ENCODE measurements at regions not wholly inside any gene's neighbourhood (a gene's known extent, or its start where the extent isn't known, plus 50 kb on each side); places are given as distances from the start of the nearest gene placed in this dataset.
A peak's percentile ranks its signal among the peaks of the same experiment; 100 is the strongest.

DNA sequence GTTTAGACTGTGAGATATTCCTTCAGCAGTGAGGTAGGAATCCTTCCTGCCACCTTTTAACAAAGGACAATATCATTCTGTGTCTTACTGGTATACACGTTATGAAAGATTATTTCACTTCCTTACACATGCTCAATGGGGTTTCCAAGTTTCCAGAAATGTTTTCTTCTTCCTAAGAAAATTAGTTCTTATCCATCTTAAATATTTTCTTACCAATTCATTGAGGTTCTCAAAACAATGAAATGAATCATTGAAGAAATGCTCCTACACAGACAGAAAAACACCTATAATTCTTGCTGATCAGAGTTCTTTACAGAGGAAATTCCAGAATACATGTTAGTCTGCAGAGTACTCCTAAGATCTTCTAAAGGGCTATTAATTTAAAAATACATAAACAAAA lies 51.4 kb upstream of the SEC61G start:
- DNase-seq (ENCODE audit: insufficient read length, low spot score) (no peak), FAIRE-seq (no peak)

DNA sequence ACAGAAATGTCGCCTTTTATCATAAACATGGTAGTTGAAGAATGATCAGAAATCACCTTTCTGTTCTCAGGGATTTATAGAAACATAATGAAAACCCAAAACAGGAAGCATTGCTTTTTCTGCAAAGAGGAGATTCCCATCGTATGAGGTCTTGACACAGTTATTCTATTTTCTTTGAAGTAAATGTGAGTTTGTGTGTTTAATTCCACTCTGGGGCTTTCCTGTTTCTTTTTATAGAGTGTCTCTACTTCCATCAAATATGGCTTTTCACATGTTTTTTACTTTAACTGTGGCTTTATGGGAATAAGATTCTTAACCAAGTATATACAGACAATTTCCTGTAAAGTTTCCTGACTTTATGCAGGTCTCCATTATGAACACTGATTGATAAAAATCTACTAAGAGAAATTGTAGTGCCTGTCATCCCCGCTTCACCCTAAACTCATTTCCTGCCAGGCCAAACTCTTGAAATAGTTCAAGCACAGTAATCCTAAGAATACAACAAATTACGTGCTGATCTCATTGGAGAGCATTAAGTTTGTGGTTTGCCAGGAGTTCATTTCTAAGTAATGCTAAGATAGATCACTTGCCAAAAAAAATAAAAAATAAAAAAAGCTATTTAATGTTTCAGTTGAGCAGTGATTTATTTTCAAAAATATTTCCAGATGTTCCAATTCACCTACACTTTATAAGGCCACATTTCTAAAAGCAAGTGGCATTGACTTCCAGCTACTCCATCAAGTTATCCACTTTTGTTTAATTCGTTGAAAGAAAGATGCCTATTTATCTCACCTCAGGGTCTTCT lies 52.2 kb upstream of the SEC61G start:
- DNase-seq (ENCODE audit: insufficient read length, low spot score), result peak; percentile 42
- FAIRE-seq, result no peak

DNA sequence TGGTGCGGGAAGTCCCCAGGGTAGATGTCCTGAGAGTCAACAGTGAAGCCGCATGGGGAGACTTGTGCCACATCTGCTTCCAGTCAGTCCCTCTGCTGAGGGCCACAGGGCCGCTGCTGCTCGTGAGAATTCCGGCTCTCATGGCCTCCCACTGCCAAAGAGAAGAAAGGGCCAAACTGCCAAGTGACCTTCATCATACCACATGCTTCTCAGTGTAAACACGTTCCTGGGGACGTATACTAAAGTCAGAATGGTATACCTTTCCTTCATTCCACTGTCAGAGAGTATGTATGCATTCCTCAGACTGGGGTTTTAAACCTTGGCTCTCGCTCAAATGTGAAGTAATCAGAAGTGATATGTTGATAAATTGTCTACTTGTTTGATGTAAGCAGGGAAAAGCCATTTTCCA lies 52.8 kb upstream of the SEC61G start:
- DNase-seq (ENCODE audit: insufficient read length, low spot score), result no peak
- FAIRE-seq, result no peak

DNA sequence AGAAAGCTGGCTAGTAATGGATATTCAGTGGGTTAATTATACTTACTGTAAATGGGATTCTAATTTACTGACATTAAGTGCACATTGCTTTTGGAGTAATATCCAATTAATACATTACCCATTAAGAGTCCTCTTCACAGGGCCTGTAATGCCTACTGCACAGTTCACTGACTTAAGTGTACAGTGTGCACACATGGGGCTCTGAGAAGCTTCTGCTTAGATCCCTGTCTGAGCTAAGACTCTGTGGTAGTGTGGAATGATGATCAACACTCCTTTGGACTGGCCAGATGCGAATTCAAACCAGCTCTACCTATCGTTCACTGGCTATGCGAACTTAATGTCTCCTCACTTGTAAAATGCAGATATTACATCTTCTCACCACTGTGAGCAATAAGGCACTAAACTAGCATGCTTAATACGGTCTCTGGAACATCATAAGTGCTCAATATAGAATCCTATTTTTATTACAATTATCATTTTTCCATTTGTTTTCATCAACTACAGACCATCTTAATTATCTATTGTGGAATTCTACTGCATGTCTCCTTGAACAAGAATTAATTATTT lies 53.8 kb upstream of the SEC61G start:
- FAIRE-seq, result no peak
- no peak for DNase-seq (ENCODE audit: insufficient read length, low spot score)

DNA sequence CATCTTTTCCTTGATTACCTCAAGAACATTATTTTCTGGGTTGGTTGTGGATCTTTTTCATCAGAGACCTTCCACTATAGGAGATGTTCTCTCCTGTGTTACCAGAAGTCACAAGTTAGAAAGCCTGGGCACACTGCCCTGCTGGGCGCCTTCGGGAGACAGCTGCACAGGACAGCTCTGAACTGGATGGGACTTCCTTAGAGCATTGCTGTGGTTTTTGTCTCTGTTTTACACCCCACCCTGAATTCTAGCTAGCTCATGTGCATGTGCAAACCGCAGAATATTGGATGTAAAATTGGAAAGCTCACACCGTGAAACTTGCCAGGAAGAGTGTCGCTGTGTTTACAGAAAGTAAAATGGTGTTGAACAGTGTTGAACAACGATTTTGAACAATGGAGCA lies 54.4 kb upstream of the SEC61G start:
- no peak for DNase-seq (ENCODE audit: insufficient read length, low spot score)
- no peak for FAIRE-seq

DNA sequence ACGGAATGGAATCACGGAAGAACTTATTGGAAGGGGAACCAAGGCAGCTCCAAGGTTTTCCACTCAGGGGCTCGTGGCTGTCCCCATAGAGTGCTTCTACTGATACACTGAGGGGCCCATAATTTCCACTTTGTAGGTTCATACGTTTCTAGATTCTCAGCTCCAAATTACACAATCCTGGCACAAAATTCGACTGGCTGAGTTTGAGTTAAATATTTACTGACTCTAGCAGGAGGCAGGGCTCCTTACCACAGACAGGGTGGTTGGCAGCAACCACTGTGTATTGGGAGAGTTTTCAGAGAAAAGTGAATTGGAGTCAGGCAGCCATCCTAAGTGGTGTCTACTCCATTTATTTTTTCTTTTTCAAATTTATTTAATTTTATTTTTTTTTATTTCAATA lies 55.4 kb upstream of the SEC61G start:
- no peak for DNase-seq (ENCODE audit: insufficient read length, low spot score)
- no peak for FAIRE-seq

DNA sequence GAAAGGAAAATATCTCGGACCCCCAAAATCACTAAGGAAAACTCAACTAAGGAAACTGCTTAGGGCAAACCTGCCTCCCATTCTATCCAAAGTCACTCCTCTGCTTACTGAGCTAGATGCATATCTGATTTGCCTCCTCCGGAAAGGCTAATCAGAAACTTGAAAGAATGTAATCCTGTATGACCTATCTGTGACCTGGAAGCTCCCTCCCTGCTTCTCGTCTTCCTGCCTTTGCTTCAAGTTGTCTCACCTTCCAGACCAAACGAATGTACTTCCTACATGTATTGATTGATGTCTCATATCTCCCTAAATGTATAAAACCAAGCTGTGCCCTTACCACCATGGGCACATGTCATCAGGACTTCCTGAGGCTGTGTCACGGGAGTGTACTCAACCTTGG lies 58.1 kb upstream of the SEC61G start:
- peak; percentile 16 for FAIRE-seq
- DNase-seq (ENCODE audit: insufficient read length, low spot score), result no peak

DNA sequence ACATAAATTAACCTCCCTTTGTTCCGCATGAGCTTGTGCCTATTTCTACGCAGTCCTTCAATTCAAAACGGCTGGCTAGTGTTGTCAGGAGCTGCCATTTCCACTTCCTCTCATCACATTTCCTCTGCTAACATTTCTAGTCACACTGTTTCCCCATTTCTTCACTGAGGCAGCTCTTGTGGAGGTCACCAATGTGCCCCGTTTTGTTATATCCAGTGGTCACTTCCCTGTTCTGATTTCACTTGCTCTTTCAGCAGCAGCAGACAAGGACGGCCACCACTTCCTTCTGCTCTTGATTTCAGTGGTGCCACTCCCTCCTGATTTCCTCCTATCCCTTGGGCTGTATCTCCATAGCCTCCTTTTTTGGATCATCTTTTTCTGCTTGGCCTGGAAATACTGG lies 64.8 kb upstream of the SEC61G start:
- FAIRE-seq, result no peak
- DNase-seq (ENCODE audit: insufficient read length, low spot score), result no peak

DNA sequence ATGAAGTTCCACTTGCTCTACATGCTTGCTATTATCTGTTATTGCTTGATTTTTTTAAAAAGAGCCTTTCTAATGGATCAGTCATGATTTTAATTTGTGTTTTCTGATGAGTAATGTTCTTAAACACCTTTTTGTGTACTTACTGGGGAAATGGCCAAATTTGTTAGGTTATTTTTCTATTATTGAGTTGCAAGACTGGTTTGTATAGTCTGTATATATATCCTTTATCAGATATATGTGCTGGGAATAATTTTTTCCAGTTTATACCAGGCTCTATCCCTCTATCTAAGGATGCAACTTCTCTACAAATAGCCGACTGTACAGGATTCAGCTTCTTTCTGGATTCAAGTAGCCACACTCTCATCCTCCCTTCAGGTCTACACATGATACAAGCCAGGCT lies 65.6 kb upstream of the SEC61G start:
- FAIRE-seq (no peak), DNase-seq (ENCODE audit: insufficient read length, low spot score) (no peak)

DNA sequence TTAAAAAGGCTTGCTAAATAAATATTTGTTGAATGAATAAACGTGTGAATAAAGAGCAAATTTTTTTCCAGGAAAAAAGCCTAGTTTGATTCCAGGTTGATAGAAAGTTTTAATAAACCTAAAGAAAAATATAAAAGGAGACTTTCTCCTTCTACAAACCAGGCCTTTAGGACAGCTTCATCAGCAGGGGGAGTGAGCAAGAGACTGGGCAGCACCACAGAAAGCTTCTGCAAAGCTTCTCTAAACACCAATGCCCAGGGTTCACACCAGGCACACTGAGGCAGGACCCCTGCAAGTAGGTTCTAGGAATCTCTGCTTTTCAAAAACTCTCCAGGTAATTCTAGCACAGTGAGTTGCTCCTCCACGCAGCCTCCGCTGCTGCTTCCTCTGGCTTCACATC lies 66.4 kb upstream of the SEC61G start:
- no peak for DNase-seq (ENCODE audit: insufficient read length, low spot score)
- no peak for FAIRE-seq

DNA sequence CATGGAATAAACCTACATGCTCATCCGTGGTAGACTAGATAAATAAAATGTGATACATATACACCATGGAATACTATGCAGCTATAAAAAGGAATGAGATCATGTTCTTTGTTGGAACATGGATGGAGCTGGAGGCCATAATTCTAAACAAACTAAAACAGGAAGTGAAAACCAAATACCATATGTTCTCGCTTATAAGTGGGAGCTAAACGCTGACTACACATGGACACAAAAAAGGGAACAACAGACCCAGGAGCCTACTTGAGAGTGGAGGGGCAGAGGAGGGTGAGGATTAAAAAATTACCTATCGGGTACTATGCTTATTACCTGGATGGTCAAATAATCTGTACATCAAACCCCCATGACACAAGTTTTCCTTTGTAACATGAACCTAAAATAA lies 68.7 kb upstream of the SEC61G start:
- FAIRE-seq (no peak), DNase-seq (ENCODE audit: insufficient read length, low spot score) (no peak)

DNA sequence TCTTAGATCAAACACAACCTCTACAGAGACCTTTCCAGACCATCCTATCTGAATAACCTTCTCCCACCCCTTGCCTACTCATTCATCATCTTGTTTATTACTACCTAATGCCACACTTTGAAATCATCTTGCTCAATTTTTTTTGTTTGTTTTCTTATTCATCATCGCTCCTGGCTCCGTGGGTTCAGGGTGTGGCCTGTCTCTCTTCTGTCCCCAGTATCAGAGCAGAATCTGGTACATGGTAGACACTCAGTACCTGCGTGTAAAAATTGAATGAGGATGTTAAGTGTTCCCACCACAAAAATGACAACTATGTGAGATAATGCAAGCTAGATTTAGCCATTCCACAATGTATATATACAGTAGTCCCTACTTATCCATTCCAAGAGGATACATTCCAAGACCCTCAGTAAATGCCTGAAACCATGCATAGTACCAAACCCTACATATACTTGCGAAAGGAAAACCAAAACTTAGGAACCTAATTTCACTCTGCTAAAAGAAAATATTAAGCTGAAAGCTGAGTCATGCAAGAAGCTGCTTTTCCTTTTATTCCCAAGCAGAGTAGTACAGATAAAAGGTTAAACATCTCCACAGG lies 72.1 kb upstream of the SEC61G start:
- DNase-seq (ENCODE audit: insufficient read length, low spot score) (no peak), FAIRE-seq (no peak)

DNA sequence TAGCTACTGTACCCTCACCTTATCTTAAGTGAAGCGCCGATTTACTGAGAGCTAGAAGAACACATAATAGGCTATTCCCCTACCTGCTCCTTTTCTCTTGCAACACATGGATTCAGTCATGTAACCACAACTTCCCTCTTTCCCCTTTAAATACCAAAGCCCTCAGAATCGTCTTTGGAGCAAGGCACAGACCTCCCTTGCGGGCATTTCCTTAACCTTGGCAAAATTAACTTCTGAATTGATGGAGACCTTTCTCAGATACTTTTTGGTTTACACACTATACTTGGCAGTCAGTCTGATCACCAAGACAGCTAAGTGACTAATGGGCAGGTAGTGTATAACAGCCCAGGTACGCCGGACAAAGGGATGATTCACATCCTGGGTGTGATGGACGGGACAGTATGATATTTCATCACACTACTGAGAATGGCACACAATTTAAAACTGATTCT lies 72.7 kb upstream of the SEC61G start:
- FAIRE-seq (peak; percentile 26), DNase-seq (ENCODE audit: insufficient read length, low spot score) (no peak)

DNA sequence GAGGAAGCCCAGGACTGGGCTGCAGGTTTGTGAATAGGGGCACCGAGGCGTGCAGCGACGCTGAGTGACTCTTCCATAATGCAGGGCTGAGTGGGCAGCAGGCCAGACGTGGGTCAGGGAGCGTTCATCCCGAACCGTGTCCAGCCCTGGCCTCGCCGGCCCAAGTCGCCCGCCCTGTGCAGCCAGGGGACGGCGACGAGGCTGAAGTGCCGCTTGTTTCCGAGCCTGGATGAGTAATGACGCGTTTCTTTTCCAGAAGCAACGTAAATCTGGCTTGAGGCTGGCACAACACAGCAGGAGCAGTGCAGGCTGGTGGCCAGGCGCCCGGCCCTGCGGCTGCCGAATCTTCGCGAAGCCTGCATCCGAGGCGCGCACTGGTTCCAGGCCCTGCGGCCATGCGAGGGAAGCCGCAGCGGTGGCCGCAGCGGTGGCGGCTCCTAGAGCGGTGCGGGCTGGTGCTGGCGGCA lies 74.0 kb upstream of the SEC61G start:
- no peak for DNase-seq (ENCODE audit: insufficient read length, low spot score)
- FAIRE-seq, result no peak

DNA sequence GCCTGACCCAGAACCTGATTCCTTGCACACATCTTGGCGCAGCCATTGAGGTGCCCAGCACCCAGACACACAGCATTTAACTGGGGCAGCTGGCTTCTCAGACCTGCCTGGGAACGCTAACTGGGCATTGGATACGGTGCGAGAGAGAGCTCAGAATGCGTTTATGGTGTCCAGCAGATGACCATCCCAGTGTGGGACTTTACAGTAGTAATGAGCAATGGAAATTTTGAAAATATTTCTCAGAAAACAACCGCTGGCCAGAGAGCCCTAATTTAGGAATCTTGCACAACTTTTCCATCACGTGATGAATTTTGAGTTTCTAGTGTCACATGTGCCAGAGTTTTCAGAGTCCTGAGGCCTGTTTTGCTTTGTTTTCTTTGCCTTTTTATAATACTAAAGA lies 78.2 kb upstream of the SEC61G start:
- FAIRE-seq, result no peak

DNA sequence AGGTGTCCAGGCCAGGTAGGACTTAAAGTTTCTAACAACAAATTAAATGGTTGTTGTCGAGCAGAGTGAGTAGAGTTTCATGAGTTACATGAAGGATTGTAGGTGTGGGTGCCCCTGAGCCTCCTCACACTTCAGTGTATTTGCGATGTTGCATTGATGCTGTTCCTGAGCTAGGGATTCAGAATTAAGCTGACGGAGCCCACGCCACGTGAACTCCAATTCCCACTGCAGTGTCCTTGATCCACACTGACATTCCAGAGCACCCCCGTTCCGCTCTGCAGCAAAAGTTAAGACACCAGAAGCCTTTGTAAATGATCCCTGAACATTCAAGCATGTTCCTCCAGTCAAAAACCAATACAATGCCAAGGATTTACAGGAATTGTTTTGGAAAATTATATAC lies 78.8 kb upstream of the SEC61G start:
- FAIRE-seq (peak; percentile 76), DNase-seq (ENCODE audit: insufficient read length, low spot score) (no peak)

More for the DNA sequence above, 78.2 kb upstream of the SEC61G start:
- no peak for DNase-seq (ENCODE audit: insufficient read length, low spot score)

DNA sequence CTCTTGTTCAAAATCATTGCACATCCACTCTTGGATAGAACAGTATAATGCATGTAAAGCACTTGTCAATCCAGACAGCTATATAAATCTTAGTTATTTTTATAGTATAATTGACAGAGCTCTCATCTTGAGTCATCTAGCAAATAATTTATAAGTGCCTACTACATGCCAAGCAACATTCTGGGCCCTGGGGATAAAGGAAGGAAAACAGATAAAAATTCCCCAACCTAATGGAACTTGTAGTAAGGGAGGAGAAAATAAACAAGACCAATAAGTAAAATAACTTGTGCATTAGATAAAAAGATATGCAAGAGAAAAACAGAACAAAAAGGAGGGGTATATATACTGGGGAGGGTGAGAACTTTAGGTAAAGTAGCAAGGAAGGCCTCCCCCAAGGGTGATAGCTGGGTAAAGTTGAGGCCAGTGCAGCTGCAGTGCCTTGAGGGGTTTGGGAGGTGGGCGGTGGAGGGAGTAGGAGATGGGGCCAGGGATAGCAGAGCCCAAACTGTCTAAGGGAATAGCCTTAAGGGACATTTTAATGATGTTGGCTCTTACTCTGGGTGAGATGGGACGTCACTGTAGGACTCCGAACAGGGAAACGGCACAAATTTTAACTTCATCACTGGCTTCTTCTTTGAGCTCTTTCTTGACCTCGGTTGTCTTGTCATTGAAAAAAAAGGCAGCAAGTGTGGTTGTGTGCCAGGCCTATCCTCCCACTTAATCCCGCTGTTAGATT lies 79.3 kb upstream of the SEC61G start:
- FAIRE-seq, result no peak
- no peak for DNase-seq (ENCODE audit: insufficient read length, low spot score)

DNA sequence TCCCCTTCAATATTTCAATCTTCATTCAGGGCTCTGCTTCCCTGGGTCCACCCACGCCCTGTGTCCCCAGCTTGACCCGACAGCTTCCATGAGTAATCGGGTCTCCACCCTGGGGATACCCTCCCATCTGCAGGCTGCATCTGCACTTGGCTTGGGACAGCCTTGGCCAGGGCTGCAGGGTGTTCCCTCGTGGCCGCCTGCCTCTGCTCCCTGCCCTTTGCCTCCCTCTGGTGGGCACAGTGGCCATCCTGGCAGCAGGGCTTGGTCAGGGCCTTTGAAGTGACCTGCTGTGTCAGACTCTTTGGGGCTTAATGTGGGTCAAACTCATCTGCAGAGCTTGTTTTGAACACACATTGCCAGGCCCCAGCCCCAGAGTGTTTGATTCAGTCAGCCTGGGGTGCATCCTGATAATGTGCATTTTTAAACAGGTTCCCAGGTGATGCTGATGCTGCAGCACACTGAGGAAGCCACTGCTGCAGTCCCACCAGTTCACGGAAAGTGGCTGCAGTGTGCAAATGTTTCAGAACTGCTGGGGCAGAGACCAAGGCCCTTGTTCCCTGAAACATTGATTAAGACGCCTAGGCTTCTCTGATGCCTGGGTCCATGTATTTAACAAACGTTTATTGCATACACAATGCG lies 80.7 kb upstream of the SEC61G start:
- DNase-seq (ENCODE audit: insufficient read length, low spot score) (peak; percentile 70), FAIRE-seq (peak; percentile 98)

DNA sequence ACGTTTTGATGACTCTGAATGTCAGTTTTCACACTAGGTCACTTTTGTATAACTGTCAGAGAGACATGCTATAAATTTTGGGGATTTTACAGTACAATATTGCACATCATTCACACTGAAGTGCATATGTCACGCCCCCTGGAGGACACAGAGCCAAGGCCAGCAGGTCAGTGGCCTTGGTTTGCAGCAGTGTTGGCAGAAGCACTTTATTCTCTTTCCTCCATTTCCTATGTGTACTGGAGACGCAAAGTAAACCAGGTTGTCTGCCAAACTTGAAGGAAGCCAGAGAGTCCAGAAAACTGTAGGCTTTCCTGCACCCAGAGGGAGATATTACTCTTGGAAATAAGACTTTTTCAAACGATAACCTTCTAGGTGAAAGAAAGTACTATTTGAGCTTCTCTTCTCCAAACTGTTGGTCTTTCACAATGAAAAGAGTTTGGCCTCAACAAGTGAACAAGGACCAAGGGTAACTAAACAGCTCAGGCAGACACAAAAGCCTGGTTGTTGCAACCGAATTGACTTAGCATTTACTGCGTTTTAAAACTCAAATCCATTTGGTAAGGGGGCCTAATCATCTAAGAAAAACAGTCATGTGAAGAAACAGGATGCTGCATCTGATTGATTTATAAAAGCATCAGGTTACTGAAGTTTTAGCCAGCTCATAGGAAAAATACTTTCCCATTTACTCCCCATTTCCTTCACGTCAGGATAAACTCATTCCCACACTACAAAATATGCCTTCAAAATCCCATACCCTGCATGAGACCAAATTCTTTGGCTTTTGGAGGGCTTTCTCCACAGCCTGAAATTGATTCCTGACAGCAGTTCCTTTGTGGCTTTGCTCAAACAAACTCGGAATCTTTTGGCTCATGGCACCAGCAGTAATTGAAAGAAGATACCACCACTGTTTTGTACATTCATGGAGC lies 83.0 kb upstream of the SEC61G start:
- FAIRE-seq, result no peak
- DNase-seq (ENCODE audit: insufficient read length, low spot score), result peak; percentile 10

DNA sequence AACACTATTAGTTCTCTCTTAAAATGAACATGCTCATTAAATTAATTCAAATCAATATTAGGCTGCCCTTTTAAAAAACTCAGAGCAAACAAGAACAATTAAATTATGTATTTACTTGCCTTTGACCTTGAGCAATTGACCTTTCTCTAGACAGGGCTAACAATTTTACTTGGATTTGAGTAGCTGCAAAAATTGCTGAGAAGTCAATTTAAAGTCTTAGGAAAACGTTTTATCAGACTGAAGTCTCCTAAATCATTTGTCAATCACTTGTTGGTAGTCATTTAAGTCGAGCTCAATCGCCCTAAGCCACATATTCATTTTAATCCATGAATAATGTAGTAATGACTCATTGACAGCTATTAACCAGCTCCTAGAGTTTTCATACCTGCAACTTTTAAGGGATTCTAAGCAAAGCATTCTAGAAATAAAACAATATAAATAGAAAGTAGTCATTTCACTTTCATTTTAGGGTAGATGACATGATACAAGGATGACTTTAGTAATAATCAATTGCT lies 84.9 kb upstream of the SEC61G start:
- FAIRE-seq, result no peak
- DNase-seq (ENCODE audit: insufficient read length, low spot score), result no peak
